HG03280 (cell line): ENCODE measurements at regions not wholly inside any gene's neighbourhood (a gene's known extent, or its start where the extent isn't known, plus 50 kb on each side); places are given as distances from the start of the nearest gene placed in this dataset.

Experiments used
- ATAC-seq: cut with Tn5 transposase; IDR thresholded peaks from one replicate; pipeline ENCODE4 v1.9.1; 2021; ENCODE audit warnings: mild to moderate bottlenecking, moderate library complexity; ENCODE audit not compliant: unreplicated experiment

DNA sequence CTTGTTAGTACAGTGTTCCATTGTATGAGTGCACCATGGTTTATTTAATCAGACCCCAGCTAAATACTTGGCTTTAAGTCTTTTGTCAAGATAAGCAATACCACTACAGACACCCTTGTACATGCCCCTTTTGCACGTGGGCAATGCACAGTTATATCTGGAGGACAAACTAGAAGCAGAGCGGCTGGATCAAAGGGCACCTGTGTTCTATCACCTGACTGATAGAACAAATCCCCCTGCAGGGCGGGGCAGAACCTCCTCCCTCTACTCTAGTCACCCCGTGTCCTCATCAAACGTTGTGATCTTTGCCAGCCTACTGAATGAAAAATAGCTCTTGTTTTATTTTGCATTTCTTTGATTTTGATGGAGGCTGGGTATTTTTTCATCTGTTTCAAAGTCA lies 314.9 kb downstream of the TLE3 start:
- ATAC-seq, result no peak

DNA sequence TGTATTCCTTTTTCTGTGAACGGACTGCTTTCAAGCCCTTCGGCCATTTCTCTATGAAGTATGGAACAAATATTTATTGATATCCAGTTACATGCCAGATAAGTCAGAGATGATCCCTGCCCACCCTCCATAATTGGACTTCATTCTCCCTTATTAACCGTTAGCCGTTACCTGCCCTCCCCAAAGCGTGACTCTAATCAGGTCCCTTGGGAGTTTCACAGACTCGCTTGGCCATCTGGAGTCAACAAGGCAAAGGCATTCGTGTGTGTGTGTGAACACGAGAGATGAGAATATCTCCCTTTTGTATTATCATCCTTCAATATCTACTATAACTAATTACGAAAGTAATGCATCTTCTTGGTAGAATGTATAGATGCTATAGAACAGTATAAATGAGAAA lies 314.5 kb downstream of the TLE3 start:
- ATAC-seq, result no peak

- no peak for ATAC-seq
These were observed 312.7 kb downstream of the TLE3 start for GRCh38 chr15:69784798-69785566.

GRCh38 chr15:69786136-69786701 lies 311.5 kb downstream of the TLE3 start:
- ATAC-seq, result no peak

GRCh38 chr15:69787791-69788190 lies 309.9 kb downstream of the TLE3 start:
- no peak for ATAC-seq

- no peak for ATAC-seq
These were observed 307.9 kb downstream of the TLE3 start for GRCh38 chr15:69789648-69790393.

GRCh38 chr15:69790632-69791031 lies 307.1 kb downstream of the TLE3 start:
- ATAC-seq, result no peak

- no peak for ATAC-seq
These were observed 304.9 kb downstream of the TLE3 start for GRCh38 chr15:69792823-69793222.

- ATAC-seq, result no peak
These were observed 304.3 kb downstream of the TLE3 start for GRCh38 chr15:69793431-69793780.

DNA sequence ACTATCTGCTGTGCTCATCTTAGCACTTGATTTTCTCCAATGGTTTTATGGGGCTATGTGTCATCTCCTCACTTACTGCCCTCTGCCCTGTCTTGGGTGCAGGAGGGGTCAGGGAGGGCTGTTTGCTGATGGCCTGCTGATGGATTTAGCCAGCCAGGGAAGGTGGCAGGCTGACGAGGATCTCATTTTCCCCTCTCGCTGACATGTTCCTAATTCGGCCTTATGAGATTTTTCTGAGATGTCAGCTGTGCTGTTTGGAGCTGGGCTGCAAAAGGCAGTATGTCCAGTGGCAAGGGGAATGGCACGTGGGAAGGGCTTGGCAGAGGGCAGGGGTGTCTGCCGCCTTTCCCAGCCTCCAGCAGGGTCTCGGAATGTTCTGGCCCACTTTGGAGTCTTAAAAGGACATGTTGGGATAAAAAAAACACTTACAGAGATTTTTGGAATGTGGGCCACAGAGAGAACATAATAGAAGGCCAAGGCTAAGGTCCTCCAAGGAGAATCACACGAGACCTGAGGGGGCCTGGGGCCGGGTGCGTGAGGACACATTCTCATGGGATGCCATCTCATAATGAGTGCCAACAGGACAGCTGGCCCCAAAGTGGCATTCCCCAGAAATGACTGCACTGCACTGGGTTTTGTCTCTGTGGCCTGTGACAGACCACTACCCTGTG lies 303.8 kb downstream of the TLE3 start:
- ATAC-seq, result no peak

GRCh38 chr15:69794645-69795469 lies 302.9 kb downstream of the TLE3 start:
- no peak for ATAC-seq

- ATAC-seq, result no peak
These were observed 302.1 kb downstream of the TLE3 start for GRCh38 chr15:69795601-69796000.

DNA sequence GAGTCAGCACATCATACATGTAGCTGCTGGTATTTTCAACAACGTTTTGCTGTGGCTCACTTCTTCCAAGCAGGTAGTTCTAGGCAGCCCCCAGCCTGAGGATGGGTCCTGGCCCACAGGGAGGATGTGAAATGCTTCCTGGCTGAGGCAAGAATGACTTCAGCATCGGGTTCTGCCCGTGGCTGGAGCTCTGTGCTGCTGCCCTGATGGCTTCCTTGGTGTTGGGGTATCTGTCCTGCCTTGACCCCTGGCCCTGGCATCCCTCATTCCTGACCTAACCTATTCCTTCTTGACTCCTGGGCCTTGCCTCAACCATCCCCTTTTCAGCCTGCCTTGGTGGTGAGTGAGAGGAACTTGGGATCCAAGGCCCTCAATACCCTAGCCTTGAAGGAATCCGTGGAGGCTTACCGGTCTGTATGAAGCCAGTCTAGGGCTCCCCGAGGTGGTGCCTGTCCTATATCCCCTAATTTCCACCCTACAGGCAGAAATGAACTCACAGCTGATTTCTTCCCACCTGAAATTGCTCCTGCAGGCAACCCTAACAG lies 300.6 kb downstream of the TLE3 start:
- ATAC-seq, result no peak

DNA sequence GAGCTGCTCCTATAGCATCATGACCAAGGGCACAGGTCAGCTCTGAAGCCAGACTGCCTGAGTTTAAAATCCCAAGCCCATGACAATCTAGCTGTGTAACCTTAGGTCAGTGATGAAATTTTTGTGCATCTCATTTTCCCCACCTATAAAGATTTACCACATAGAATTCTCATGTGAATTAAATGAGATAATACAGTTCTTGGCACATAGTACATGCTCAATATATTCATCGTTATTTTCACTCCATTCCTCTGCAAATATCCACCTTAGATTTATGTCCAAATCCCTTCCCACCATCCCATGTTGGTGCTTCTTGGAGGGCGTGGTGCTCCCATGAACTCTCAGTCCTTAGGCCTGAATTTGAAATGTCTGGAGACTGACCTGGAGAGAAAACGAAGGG lies 300.1 kb downstream of the TLE3 start:
- no peak for ATAC-seq

GRCh38 chr15:69798481-69799250 lies 299.1 kb downstream of the TLE3 start:
- no peak for ATAC-seq

DNA sequence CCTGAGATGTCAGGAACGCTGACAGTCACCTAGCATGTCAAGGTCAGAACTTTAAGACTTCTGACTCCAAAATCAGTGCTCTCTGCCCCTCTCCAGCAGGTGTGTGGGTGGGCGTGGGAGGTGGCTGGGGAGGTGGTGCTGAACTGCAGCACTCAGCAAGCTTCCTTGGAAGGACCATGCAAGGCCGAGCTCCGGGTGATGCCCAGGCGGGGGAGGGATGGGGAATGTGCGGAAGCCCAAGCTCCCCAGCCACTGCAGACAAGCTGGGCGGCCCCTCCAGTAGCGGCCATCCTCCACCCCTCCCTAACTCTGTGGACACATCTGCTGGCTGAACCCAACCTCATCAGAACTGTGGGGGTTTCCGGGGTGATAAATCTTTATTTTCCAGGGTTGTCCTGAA lies 296.6 kb downstream of the TLE3 start:
- ATAC-seq, result no peak

DNA sequence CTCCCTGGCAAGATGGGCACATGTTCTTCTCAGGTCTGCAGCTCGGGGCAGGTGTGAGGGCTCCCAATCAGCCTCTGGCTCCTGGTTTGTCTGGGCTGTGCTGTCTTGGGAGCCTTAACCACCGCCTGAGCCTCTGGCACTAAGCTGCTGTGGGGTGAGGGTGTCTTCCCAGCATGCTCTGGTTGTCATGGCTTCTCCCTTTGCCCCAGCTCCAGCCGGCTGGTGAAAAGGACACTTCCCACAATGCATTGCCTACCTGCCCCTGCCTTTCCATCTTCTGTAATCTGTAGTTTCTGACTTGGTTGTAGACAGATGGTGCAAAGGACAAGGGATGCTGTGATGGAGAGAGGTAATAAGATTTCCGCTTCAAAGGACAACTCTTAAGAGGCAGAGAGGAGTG lies 295.3 kb downstream of the TLE3 start:
- ATAC-seq, result no peak

GRCh38 chr15:69804786-69805185 lies 292.9 kb downstream of the TLE3 start:
- ATAC-seq, result no peak

DNA sequence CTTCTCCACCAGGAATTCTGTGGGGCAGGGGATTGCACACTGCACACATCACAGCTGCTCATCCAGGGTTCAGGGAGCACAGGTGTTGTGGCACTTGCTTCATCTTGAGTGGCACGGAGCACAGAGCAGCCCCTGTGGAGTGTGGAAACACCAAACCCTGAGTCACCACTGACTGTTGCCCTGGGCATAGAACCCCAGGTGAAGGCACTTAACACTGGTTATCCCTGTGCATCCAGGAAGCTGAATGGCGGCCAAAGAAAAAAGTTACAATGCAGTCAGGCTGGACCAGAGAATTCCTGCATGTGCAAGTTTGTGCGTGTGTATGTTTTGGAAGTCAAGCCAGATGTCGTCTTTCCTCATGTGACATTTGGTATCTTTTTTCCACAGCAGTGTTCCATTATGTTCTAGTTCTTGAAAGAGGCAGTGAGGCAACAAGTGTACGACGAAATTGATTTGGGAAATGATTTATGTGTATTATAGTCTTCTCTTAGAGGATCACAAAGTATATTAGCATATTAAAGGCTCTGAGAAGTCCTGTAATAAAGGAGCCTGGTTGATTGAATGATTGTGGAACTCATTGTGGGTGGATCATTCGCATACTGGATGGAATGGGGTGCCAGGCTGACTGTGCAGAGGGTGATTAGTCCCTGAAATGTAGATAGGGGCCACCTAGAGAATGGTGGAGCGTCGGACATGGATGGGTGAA lies 292.3 kb downstream of the TLE3 start:
- ATAC-seq, result no peak
